NB4 (cell line): ENCODE measurements at regions not wholly inside any gene's neighbourhood (a gene's known extent, or its start where the extent isn't known, plus 50 kb on each side); places are given as distances from the start of the nearest gene placed in this dataset.
A peak's percentile ranks its signal among the peaks of the same experiment; 100 is the strongest.
"Not testable (repeated sequence)": the region's sequence is repeated elsewhere in the genome, so short reads cannot be mapped to it uniquely, and the experiment has no call there.

Experiments used
- DNase-seq: peaks from one replicate; pipeline ENCODE4 v3.0.0; 2010; ENCODE audit warnings: low read depth
- H3K4me3 ChIP-seq: one replicate; pipeline ENCODE4 v1.5.1; 2011; ENCODE audit warnings: mild to moderate bottlenecking, low read depth, low read length, moderate library complexity
- MYC ChIP-seq: IDR thresholded peaks from 2 replicates; pipeline ENCODE4 v1.6.1; 2011; ENCODE audit warnings: low read depth, low read length
- POLR2A ChIP-seq: IDR thresholded peaks from 2 replicates; pipeline ENCODE4 v1.6.1; 2011; ENCODE audit warnings: mild to moderate bottlenecking; ENCODE audit not compliant: insufficient read length; ENCODE audit errors: extremely low read depth
- TF ChIP-seq, protein P1 (sequence below): IDR thresholded peaks from 2 replicates; pipeline ENCODE4 v1.6.1; 2011; ENCODE audit warnings: low read depth, low read length
- TF ChIP-seq, protein P2 (sequence below): IDR thresholded peaks from one replicate; pipeline ENCODE4 v1.5.1; 2012; ENCODE audit warnings: low read depth, low read length

DNA sequence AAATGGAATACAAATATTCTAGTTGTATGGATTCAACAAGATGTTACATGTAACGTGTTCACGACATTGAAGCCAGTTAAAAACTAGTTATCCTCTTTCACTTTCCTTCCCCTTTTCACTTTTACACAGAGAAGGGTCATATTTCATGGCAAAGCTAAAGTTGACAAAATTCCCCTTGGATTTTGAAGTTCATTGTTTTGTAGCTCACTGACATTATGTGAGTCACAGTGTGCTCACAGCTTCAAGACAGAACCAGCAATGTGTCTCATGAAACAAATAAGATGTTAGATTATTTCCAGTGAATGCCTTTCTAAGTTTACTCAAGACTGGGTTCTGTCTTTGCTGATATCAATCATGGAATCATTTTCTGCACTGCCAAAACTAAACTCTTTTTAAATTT lies 535.5 kb upstream of the GRIN3A start:
- no peak for DNase-seq
- TF ChIP-seq POLR2A = no peak
- TF ChIP-seq, protein P1, sequence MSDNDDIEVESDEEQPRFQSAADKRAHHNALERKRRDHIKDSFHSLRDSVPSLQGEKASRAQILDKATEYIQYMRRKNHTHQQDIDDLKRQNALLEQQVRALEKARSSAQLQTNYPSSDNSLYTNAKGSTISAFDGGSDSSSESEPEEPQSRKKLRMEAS = no peak
- TF ChIP-seq MYC = no peak
- H3K4me3 ChIP-seq = no peak overlapping the region

DNA sequence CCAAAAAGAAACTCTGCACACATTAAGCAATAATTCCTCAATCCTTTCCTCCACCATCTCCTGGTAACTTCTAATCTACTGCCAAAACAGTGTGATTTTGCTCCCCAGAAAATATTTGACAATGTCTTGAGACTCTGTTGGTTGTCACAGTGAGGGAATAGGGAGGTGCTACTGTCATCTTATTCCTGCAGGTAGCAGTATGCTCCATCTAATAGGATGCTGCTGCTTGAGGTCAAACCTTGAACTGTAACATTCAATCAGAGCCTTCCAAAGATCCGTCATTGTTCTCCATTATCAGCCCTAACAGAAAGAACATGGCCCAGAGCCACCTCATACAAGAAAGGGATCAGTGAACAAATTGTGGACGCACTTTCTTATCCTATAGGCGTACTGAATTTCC lies 514.7 kb upstream of the GRIN3A start:
- no peak for DNase-seq
- no peak overlapping the region for H3K4me3 ChIP-seq
- TF ChIP-seq, protein P2, sequence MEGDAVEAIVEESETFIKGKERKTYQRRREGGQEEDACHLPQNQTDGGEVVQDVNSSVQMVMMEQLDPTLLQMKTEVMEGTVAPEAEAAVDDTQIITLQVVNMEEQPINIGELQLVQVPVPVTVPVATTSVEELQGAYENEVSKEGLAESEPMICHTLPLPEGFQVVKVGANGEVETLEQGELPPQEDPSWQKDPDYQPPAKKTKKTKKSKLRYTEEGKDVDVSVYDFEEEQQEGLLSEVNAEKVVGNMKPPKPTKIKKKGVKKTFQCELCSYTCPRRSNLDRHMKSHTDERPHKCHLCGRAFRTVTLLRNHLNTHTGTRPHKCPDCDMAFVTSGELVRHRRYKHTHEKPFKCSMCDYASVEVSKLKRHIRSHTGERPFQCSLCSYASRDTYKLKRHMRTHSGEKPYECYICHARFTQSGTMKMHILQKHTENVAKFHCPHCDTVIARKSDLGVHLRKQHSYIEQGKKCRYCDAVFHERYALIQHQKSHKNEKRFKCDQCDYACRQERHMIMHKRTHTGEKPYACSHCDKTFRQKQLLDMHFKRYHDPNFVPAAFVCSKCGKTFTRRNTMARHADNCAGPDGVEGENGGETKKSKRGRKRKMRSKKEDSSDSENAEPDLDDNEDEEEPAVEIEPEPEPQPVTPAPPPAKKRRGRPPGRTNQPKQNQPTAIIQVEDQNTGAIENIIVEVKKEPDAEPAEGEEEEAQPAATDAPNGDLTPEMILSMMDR = no peak
- no peak for TF ChIP-seq POLR2A
- TF ChIP-seq, protein P1 = no peak
- no peak for TF ChIP-seq MYC

DNA sequence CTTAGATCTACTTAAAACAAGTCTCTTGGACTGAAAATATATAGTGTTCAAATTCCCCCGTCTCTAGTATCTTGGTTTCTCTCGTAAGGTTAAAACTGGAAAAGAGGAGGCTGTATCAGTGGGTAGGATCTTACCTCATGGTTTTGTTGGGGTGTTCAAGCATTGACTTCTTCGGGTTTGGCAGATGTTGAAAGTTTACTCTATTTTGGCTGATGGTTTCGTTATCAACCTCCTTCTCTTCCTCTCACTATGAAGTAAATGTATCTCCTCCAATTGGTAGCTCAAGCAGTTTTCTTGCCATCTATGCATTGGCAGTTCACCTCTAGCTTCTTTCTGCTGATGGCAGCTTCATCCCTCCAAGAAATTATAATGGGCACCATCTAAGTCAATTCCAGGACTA lies 506.5 kb upstream of the GRIN3A start:
- H3K4me3 ChIP-seq = no peak overlapping the region
- TF ChIP-seq POLR2A = no peak
- no peak for TF ChIP-seq MYC
- TF ChIP-seq, protein P2 = no peak
- DNase-seq = no peak

DNA sequence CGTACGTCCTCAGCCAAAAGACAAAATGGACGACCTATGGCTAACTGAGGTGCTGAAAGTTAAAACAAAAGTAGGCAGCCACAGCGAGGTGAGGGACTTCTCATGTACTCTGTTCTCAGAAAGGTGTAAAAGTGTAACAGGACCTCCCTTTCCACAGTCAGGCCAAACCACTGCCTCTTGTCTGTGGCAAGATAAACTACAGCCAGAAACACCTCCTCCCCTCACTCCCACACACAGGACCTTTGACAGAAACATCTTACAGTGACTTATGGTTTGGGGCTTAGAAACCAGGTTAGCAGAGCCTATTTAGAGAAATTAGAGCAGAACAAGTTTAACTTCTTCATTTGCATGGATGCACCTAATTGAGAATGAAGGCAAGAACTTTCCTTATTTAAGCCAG lies 499.1 kb upstream of the GRIN3A start:
- no peak for TF ChIP-seq POLR2A
- TF ChIP-seq MYC = no peak
- TF ChIP-seq, protein P2 = no peak
- TF ChIP-seq, protein P1 = no peak
- peak; percentile 4 for DNase-seq
- no peak overlapping the region for H3K4me3 ChIP-seq

DNA sequence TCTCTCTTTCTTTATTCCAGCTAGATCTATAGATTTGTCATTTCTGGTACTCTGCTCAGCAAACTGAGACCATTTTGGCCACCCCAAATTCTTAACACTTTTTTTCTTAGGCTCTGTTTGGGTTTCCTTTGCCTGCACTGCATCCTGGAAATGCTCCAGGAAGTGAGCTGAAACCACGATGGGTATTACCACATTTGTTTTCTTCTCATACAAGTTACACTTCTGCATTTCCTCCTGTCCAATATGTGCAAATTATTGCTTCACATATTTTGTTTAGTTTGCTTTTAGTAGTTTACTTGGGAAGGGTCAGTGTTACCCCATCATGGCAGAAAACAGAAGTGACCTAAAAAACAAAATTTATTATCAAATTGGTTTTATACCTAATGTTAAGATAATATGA lies 498.6 kb upstream of the GRIN3A start:
- TF ChIP-seq, protein P2 = no peak
- TF ChIP-seq, protein P1 = no peak
- TF ChIP-seq POLR2A (no peak), MYC (no peak)
- H3K4me3 ChIP-seq = no peak overlapping the region
- DNase-seq = peak; percentile 7

DNA sequence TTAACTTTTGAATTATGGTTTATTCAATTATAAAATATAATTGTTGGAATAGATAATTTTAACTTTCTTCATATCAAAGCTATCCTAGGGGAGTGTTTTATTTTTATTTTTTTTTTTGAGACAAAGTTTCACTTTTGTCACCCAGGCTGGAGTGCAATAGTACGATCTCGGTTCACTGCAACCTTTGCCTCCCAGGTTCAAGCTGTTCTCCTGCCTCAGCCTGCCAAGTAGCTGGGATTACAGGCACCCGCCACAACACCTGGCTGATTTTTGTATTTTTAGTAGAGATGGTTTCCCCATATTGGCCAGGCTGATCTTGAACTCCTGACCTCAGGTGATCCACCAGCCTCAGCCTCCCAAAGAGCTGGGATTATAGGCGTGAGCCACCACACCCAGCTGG lies 489.0 kb upstream of the GRIN3A start:
- not testable (repeated sequence) for DNase-seq, H3K4me3 ChIP-seq

DNA sequence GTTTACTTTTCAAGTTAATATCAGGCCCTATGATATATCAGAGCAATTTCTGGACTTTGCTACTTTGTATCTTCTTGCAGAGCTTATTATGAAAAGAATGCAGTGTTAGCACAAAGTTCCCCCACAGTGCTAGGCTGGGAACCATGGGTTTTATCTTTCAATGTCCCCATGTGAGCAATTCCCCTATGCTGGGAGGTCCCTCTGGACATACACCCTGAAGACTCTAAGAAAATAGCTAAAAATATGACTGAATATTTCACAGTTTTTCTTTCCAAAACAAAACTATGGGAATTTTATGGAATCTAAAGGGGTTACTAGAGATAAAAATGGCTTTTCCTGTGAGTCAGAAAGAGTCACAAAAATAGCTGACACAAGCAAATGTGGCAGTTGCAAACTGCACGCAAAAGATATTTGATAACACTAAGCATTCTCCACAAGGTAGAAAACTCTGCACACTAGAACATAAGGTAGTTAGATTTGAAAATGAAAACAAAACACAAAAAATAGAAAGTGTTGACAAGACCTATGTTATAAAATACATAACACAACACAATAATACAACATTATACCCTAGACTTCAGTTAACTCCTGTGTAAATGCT lies 487.5 kb upstream of the GRIN3A start:
- DNase-seq = no peak
- H3K4me3 ChIP-seq = no peak overlapping the region
- TF ChIP-seq MYC (no peak), POLR2A (no peak)
- TF ChIP-seq, protein P2 = no peak
- TF ChIP-seq, protein P1 = no peak

DNA sequence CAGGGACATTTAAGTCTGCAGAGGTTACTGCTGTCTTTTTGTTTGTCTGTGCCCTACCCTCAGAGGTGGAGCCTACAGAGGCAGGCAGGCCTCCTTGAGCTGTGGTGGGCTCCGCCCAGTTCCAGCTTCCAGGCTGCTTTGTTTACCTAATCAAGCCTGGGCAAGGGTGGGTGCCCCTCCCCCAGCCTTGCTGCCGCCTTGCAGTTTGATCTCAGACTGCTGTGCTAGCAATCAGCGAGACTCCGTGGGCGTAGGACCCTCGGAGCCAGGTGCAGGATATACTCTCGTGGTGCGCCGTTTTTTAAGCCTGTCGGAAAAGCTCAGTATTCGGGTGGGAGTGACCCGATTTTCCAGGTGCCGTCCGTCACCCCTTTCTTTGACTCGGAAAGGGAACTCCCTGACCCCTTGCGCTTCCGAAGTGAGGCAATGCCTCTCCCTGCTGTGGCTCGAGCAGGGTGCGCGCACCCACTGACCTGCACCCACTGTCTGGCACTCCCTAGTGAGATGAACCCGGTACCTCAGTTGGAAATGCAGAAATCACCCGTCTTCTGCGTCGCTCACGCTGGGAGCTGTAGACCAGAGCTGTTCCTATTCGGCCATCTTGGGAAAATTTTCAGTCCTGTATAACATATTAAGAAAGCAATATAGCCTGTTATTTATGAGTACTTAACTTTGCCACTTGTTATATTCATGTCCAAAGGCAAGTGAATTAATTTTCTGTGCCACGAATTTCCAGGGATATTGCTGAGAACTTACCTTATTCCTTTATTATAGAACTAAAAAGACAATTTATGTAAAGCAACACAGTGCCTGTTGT lies 485.1 kb upstream of the GRIN3A start:
- H3K4me3 ChIP-seq, DNase-seq: not testable (repeated sequence)
